ENCODE measurements at regions not wholly inside any gene's neighbourhood (a gene's known extent, or its start where the extent isn't known, plus 50 kb on each side); places are given as distances from the start of the nearest gene placed in this dataset.

DNA sequence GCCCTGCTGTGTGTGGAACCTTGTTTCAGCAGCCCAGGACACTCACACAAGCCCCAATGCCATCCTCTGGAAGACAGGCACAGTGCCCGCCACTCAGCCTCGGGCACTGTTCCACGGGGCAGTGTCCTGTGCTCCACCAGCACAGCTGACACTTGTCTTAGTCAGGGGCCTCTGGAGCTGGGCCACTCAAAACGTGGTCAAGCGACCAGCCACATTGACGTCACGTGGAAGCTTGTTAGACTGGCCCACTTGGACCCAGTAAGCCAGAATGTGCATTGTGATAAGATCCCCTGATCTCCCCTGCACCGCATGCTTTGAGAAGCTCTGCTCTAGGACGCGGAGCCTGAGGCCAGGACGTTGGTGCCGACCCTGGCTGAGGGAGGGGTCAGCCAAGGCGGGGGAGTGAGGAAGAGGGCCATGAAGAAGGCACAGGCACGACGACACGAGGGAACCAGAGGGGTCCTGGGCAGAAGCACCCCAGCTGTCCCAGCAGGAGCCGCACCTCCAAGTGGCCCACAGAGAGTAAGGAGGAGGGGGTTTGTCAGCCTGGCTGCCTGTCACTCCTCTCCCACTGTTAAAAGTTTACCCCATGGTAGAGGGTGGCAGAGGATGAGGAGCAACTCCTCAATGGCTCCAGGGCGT, 64.6 kb downstream of the LINC01488 start:
- no peak overlapping the region for H3K27ac ChIP-seq (ENCODE audit: low read depth, low read length)
- no peak overlapping the region for H3K27ac Mint-ChIP-seq
- no peak overlapping the region for H3K4me3 ChIP-seq (ENCODE audit: low read length)
- POLR2A ChIA-PET = no interaction called here
- H3K9me3 ChIP-seq (ENCODE audit: low read length) = no peaks in the 10 kb centered on the region
- DNase-seq = no peak
- H3K27me3 ChIP-seq (ENCODE audit: insufficient read depth, low read length, poor library complexity, severe bottlenecking) = no peaks in the 10 kb centered on the region
- no peak overlapping the region for H3K4me3 Mint-ChIP-seq
- no peaks in the 10 kb centered on the region for H3K36me3 ChIP-seq (ENCODE audit: insufficient read depth, low read length)
- no peaks in the 10 kb centered on the region for H3K4me1 ChIP-seq (ENCODE audit: insufficient read depth, low read length)
- H3K9me3 Mint-ChIP-seq = peaks cover 12 to 21% (median 15%) of the 10 kb centered on the region in 5 donors
- peaks cover 0 to 9% (median 1%) of the 10 kb centered on the region in 3 donors for H3K36me3 Mint-ChIP-seq
- CTCF ChIA-PET = no interaction called here
- peaks cover 7 to 13% (median 8%) of the 10 kb centered on the region in 3 donors for H3K4me1 Mint-ChIP-seq
- H3K27me3 Mint-ChIP-seq = peaks cover 24 to 25% of the 10 kb centered on the region in 2 donors

DNA sequence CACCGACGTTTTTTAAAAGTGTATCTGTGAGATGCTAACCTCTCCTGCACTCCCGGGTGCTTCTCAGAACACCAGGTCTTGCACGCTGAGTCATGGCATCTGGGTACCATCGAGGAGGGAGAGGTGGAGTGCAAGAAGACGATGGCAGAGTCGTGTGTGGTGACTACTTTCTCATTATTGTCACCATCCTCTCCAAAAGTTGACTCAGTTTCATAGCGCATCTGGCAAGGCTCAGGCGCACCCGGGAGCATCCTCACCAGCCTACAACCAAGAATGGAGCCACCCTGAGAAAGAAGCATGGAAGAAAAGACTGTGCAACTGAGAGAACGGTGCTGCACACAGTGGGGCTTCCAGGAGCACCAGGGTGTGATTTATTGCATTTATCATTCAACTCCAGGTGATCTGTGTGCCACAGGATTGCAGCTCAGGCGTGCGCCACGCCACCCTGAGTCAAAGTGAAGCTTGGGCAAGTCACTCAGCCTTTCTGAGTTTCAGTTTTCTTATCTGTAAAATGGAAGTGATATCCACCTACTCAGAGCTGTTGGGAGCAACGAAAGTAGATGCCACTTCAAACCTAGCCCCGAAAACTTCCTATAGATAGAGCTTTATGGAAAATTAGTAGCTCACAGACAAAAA, 65.4 kb downstream of the LINC01488 start:
- DNase-seq = no peak
- peaks cover 24 to 25% of the 10 kb centered on the region in 2 donors for H3K27me3 Mint-ChIP-seq
- Histone ChIP-seq H3K27me3 (ENCODE audit: insufficient read depth, low read length, poor library complexity, severe bottlenecking) (no peaks in the 10 kb centered on the region), H3K9me3 (ENCODE audit: low read length) (no peaks in the 10 kb centered on the region), H3K4me1 (ENCODE audit: insufficient read depth, low read length) (no peaks in the 10 kb centered on the region), H3K36me3 (ENCODE audit: insufficient read depth, low read length) (no peaks in the 10 kb centered on the region), H3K27ac (ENCODE audit: low read depth, low read length) (no peak overlapping the region), H3K4me3 (ENCODE audit: low read length) (no peak overlapping the region)
- ChIA-PET POLR2A (no interaction called here), CTCF (no interaction called here)
- H3K27ac Mint-ChIP-seq = no peak overlapping the region
- peaks cover 7 to 13% (median 8%) of the 10 kb centered on the region in 3 donors for H3K4me1 Mint-ChIP-seq
- peaks cover 0 to 11% (median 5%) of the 10 kb centered on the region in 3 donors for H3K36me3 Mint-ChIP-seq
- H3K9me3 Mint-ChIP-seq = peaks cover 13 to 25% (median 21%) of the 10 kb centered on the region in 5 donors
- no peak overlapping the region for H3K4me3 Mint-ChIP-seq

DNA sequence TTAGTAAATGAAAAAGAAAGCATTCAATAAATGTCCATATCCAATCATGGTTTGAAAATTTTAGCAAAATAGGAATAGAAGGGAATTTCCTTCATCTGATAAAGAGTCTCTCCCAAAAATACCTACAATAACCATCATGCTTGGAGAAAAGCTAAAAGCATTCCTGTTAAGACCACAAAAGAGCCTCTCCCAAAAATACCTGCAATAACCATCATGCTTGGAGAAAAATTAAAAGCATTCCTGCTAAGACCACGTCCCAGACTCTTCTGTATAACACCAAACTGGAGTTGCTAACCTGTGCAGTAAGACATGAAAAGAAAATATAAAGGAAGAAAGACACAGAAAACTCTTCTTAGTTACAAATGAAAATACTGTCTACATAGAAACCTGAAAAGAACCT, 69.4 kb downstream of the LINC01488 start:
- Mint-ChIP-seq H3K36me3 (peaks cover 0 to 14% (median 8%) of the 10 kb centered on the region in 3 donors), H3K4me1 (peaks cover 7 to 9% (median 8%) of the 10 kb centered on the region in 3 donors), H3K27ac (peak overlapping the region in 2 of 8 donors; percentile 37 to 43), H3K9me3 (peaks cover 13 to 27% (median 23%) of the 10 kb centered on the region in 5 donors), H3K27me3 (peaks cover 8 to 11% of the 10 kb centered on the region in 2 donors), H3K4me3 (no peak overlapping the region)
- ChIA-PET CTCF (no interaction called here), POLR2A (no interaction called here)
- no peaks in the 10 kb centered on the region for H3K4me1 ChIP-seq (ENCODE audit: insufficient read depth, low read length)
- H3K27ac ChIP-seq (ENCODE audit: low read depth, low read length) = no peak overlapping the region
- no peaks in the 10 kb centered on the region for H3K9me3 ChIP-seq (ENCODE audit: low read length)
- H3K27me3 ChIP-seq (ENCODE audit: insufficient read depth, low read length, poor library complexity, severe bottlenecking) = no peaks in the 10 kb centered on the region
- no peak for DNase-seq
- no peak overlapping the region for H3K4me3 ChIP-seq (ENCODE audit: low read length)
- no peaks in the 10 kb centered on the region for H3K36me3 ChIP-seq (ENCODE audit: insufficient read depth, low read length)

DNA sequence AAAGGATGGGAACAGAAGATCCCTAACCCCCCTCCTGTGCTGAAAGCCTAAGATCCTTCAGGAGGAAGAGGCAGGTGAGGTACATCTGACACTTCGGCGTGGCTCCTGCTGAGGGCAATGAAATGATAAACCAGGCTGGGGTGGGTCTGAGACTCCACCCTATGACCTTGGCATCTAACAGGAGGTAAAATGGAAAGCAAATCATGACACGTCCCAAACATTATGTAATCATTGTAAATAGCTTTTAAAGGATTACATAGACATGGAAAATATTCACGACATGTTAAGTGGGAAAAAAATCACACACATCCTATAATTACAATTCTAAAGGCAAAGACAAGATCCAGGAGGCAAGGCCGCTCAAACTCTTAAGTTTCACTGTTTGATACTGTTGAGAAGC, 70.5 kb downstream of the LINC01488 start:
- Histone ChIP-seq H3K9me3 (ENCODE audit: low read length) (no peaks in the 10 kb centered on the region), H3K4me1 (ENCODE audit: insufficient read depth, low read length) (no peaks in the 10 kb centered on the region), H3K4me3 (ENCODE audit: low read length) (no peak overlapping the region), H3K36me3 (ENCODE audit: insufficient read depth, low read length) (no peaks in the 10 kb centered on the region), H3K27ac (ENCODE audit: low read depth, low read length) (no peak overlapping the region), H3K27me3 (ENCODE audit: insufficient read depth, low read length, poor library complexity, severe bottlenecking) (no peaks in the 10 kb centered on the region)
- no peak for DNase-seq
- Mint-ChIP-seq H3K36me3 (peaks cover 0 to 14% (median 8%) of the 10 kb centered on the region in 3 donors), H3K9me3 (peaks cover 13 to 27% (median 23%) of the 10 kb centered on the region in 5 donors), H3K27me3 (peaks cover 7 to 11% of the 10 kb centered on the region in 2 donors), H3K4me3 (no peak overlapping the region), H3K4me1 (peaks cover 2 to 3% (median 3%) of the 10 kb centered on the region in 3 donors), H3K27ac (no peak overlapping the region)
- CTCF ChIA-PET = no interaction called here
- POLR2A ChIA-PET = no interaction called here

DNA sequence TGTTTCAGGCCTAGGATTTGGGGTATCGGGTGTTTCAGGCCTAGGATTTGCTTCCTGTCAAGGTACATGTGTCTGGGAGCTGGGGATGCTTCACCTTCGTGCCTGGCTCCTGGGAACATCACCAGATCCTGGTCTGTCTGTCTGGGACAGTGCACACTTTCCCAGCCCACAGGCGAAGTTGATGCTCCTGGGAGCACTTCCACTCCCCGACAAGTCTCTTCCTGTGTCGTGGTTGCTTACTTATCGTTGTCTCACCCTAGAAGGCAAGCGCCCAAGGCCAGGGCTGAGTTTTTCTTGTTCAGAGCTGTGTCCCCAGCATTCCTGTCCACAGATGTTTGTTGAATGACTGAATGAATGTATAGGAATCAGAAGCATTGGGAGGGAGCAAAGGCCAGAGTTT, 71.5 kb downstream of the LINC01488 start:
- Mint-ChIP-seq H3K36me3 (peaks cover 0 to 14% (median 8%) of the 10 kb centered on the region in 3 donors), H3K4me3 (no peak overlapping the region), H3K4me1 (peaks cover under 1 to 4% (median 1%) of the 10 kb centered on the region in 3 donors), H3K27ac (no peak overlapping the region), H3K9me3 (peaks cover 13 to 27% (median 23%) of the 10 kb centered on the region in 5 donors), H3K27me3 (peaks cover 11% of the 10 kb centered on the region in 2 donors)
- H3K4me3 ChIP-seq (ENCODE audit: low read length) = no peak overlapping the region
- H3K36me3 ChIP-seq (ENCODE audit: insufficient read depth, low read length) = no peaks in the 10 kb centered on the region
- no peaks in the 10 kb centered on the region for H3K9me3 ChIP-seq (ENCODE audit: low read length)
- ChIA-PET POLR2A (no interaction called here), CTCF (no interaction called here)
- H3K4me1 ChIP-seq (ENCODE audit: insufficient read depth, low read length) = peaks cover 1% of the 10 kb centered on the region
- H3K27me3 ChIP-seq (ENCODE audit: insufficient read depth, low read length, poor library complexity, severe bottlenecking) = no peaks in the 10 kb centered on the region
- DNase-seq = peak in 1 of 5 donors; percentile 20
- H3K27ac ChIP-seq (ENCODE audit: low read depth, low read length) = no peak overlapping the region

DNA sequence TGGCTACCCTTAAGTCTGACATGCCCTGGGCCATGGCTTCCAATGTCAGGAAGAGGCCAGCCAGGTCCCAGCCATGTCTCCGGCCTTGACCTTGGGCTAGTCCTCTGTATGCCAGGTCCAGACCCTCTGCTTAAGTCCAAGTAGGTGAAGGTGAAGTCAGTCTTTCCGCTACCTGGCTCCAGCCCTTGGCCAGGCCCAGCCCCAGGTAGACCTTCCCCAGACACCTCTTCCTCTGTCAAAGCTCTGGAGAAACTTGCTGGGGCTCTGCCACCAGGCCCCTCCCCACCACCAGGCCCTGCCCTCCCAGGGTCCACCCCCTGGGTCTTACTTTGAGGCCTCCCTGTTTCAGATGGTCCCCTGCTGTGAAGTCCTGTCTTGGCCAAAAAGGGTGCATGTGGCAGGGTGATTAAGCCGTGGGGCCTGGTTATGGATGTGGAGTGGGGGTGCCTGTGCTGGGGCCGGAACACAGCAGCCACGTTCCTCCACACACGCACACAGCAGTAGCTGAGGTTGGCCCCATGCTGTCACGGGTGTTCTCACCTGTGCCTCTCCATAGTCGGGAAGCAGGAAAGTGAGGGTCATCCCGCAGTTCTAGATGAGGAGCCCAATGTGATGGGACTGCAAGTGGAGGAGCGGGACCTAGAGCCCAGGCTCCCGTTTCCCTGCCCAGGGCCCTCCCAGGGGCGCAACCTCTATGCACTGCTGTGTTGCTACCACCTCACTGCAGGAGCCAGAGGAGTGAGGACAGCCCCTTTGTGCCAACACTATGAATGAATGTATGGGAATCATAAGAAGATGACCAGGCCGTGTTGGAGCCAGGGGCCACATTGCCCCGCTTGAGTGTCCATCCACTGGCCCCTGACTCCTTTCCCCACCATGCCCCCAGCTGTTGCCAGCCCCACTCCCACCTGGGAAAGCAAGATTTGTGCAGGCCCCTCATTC, 72.2 kb downstream of the LINC01488 start:
- CTCF ChIA-PET = no interaction called here
- peak in 1 of 5 donors; percentile 40 for DNase-seq
- peaks cover 11% of the 10 kb centered on the region in 2 donors for H3K27me3 Mint-ChIP-seq
- Histone ChIP-seq H3K4me1 (ENCODE audit: insufficient read depth, low read length) (peaks cover 9% of the 10 kb centered on the region), H3K4me3 (ENCODE audit: low read length) (no peak overlapping the region), H3K36me3 (ENCODE audit: insufficient read depth, low read length) (no peaks in the 10 kb centered on the region), H3K27me3 (ENCODE audit: insufficient read depth, low read length, poor library complexity, severe bottlenecking) (no peaks in the 10 kb centered on the region), H3K27ac (ENCODE audit: low read depth, low read length) (no peak overlapping the region), H3K9me3 (ENCODE audit: low read length) (no peaks in the 10 kb centered on the region)
- H3K4me1 Mint-ChIP-seq = peaks cover 8 to 12% (median 8%) of the 10 kb centered on the region in 3 donors
- H3K36me3 Mint-ChIP-seq = peaks cover 0 to 14% (median 7%) of the 10 kb centered on the region in 3 donors
- peaks cover 13 to 23% (median 21%) of the 10 kb centered on the region in 5 donors for H3K9me3 Mint-ChIP-seq
- POLR2A ChIA-PET = no interaction called here
- H3K27ac Mint-ChIP-seq = no peak overlapping the region
- no peak overlapping the region for H3K4me3 Mint-ChIP-seq

DNA sequence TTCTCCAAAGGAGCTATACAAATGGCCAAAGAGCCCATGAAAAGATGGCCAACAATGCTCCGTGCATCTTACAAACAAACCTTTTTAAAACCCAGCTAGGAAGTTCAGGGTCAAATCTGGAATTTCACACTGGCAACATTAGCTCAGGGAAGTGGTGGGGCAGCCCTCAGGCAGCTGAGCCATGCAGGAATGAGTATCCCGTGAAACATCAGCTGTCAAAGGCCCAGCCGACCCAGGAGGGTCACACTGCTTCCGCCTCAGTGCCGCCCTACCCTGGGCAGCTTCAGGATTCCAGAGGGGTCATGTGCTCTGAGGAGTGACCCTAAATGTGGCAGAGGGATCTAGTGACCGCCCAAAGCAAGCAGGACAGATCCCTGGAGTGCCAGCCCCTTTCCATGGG, 73.4 kb downstream of the LINC01488 start:
- Histone ChIP-seq H3K27ac (ENCODE audit: low read depth, low read length) (no peak overlapping the region), H3K4me1 (ENCODE audit: insufficient read depth, low read length) (peaks cover 18% of the 10 kb centered on the region), H3K9me3 (ENCODE audit: low read length) (no peaks in the 10 kb centered on the region), H3K4me3 (ENCODE audit: low read length) (no peak overlapping the region), H3K27me3 (ENCODE audit: insufficient read depth, low read length, poor library complexity, severe bottlenecking) (no peaks in the 10 kb centered on the region), H3K36me3 (ENCODE audit: insufficient read depth, low read length) (no peaks in the 10 kb centered on the region)
- Mint-ChIP-seq H3K4me3 (no peak overlapping the region), H3K27me3 (peaks cover 7 to 14% of the 10 kb centered on the region in 2 donors), H3K36me3 (peaks cover 0 to 9% (median 7%) of the 10 kb centered on the region in 3 donors), H3K4me1 (peaks cover 13 to 21% (median 17%) of the 10 kb centered on the region in 3 donors), H3K9me3 (peaks cover 5 to 13% (median 10%) of the 10 kb centered on the region in 5 donors), H3K27ac (no peak overlapping the region)
- ChIA-PET POLR2A (no interaction called here), CTCF (no interaction called here)
- DNase-seq = peak in 1 of 5 donors; percentile 21

Measured in CD8-positive, alpha-beta memory T cell (primary cell).